NCI-H2171 treated with DMSO at 0.1 percent for 48 hours (cell line): ENCODE measurements at regions not wholly inside any gene's neighbourhood (a gene's known extent, or its start where the extent isn't known, plus 50 kb on each side); places are given as distances from the start of the nearest gene placed in this dataset.
"Not testable (repeated sequence)": the region's sequence is repeated elsewhere in the genome, so short reads cannot be mapped to it uniquely, and the experiment has no call there.

Experiments used
- DNase-seq: peaks from one replicate; lab custom pipeline; 2025; lab: John Stamatoyannopoulos, UW

DNA sequence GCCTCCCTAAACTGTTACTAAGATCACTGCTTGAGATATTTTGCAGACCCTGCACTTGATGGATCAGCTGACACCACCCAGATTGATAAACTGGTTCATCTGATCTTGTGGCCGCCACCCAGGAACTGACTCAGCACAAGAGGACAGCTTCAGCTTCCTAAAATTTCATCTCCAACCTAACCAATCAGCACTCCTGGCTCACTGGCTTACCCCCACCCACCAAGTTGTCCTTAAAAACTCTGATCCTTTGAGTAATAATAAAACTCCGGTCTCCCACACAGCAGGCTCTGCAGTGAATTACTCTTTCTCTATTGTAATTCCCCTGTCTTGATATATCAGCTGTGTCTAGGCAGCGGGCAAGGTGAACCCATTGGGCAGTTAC lies 174.8 kb downstream of the UTP18 start:
- DNase-seq: no peak

GRCh38 chr17:51435641-51436091 lies 175.3 kb downstream of the UTP18 start:
- DNase-seq: peak; percentile 30

DNA sequence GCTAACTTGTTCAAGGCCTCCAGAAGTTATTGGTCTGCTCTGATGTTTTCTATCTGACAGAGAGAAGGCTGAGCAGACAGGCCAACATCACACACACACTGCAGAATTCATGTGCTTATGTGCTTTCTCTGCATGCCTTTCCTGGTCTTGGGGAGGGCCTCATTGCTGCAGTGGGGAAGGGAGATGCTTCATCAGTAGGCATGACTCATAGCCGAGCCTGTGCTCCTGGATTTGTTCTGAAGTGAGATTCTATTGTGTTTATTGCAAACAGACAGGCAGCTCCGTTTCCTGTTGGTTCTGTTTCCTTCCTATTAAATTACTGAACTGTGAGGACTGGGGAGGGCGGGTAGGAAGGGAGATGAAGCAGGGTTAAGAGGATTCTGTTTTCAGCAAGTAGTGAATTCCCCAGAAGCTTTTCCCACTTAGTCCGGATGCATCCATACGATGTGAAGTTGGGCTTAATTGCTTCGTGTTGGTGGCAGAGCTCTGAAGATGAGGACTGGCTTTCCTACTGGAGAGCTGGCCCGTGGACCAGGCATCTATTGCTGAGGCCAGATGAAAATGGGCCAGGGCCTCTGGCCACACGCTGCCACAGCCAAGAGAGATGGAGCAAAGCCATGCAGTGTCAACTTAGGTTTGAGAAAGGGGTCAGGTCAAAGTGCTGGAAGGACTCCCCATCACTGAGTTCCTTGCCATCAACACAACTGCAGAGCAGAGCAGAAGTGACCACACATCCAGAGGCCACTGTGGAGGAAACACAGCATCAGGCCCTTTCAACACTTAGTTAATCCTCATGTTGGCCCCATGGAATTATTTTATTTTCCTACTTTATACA lies 179.3 kb downstream of the UTP18 start:
- no peak for DNase-seq

- no peak for DNase-seq
These were observed 181.1 kb downstream of the UTP18 start for GRCh38 chr17:51441431-51441830.

GRCh38 chr17:51442088-51442865 lies 181.9 kb downstream of the UTP18 start:
- DNase-seq: no peak

DNA sequence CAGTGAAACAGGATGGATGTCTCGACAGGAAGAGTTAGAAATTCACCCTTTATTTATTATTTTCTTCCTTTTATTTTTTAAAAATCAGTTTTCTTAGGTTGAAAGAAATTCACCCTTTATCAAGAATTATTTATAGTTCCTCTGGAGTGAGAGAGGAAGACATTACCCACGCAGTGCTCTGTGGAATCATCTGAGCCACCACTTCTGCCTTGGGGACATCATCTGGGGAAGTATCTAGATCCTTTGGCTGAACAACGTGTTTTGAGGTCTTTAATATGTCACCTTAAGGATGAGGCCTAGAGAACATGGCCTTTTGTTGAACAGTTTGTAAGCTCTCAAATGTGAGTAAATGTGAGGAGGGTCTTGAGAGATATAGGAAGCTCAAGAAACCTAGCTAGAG lies 183.3 kb downstream of the UTP18 start:
- no peak for DNase-seq

- DNase-seq: no peak
These were observed 185.6 kb downstream of the UTP18 start for GRCh38 chr17:51445946-51446345.

GRCh38 chr17:51454456-51454978 lies 194.2 kb downstream of the UTP18 start:
- DNase-seq: no peak

- DNase-seq: no peak
These were observed 194.9 kb downstream of the UTP18 start for GRCh38 chr17:51455211-51455610.

DNA sequence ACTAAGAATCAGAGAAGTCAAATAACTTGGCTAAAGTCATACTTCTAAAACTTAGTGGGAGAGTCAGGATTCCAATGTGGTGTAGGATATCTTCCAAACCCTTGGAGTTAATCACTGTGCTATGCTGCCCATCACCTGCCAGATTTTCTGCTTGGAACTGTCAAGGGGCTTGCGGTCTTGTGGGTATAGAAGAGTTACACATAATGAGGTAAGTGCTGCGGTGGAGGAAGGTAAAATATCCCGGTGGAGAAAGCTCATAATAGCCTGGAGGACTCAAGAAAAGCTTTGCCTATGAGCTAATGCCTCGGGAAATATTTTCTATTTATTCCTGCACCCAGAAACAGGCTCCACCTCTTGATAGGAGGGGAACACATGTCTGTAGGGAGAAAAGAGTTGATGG lies 195.6 kb downstream of the UTP18 start:
- DNase-seq: no peak

- no peak for DNase-seq
These were observed 196.6 kb downstream of the UTP18 start for GRCh38 chr17:51456942-51457341.

DNA sequence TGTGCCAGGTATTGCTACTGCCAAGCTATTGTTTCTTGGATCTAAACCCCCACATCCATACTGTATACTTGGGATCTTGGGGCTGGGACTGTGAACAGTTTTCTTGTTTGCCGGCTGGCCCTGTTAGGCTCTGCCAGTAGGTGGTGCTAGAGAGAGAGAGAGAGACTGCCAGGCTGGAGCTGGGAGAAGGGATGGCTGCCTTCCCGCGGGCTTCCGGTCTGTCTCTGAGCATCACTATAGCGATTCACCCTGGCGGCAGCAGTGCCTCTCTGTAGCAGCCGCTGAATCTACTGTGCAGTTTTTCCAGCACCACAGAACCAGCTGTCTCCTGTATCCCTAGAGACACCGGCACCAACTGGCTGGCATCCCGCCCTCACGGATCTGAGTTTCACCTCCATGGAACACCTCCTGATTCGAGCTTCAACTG lies 201.2 kb downstream of the UTP18 start:
- DNase-seq: peak; percentile 92

GRCh38 chr17:51463353-51463752 lies 203.0 kb downstream of the UTP18 start:
- DNase-seq: no peak

DNA sequence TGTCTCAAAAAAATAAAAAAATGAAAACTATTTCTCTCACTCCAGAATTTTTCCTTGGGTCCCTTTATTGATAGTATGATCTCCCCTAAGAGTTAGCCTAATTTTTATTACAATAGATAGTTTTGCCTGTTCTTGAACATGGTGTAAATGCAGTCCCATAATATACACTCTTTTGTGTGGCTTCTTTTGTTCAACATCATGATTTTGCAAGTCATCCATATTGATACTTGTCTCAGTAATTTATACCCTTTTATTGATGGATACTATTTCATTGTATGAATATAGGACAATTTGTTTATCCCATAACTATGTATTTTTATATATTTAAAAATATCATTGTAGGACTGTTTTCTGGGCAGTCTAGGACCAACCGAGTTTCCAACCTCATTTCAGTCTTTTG lies 207.0 kb downstream of the UTP18 start:
- no peak for DNase-seq

GRCh38 chr17:51472670-51473205 lies 212.4 kb downstream of the UTP18 start:
- no peak for DNase-seq

- no peak for DNase-seq
These were observed 214.4 kb downstream of the UTP18 start for GRCh38 chr17:51474764-51475163.

GRCh38 chr17:51475730-51476129 lies 215.4 kb downstream of the UTP18 start:
- no peak for DNase-seq

GRCh38 chr17:51479303-51479702 lies 219.0 kb downstream of the UTP18 start:
- no peak for DNase-seq

- no peak for DNase-seq
These were observed 221.0 kb downstream of the UTP18 start for GRCh38 chr17:51481370-51481769.

DNA sequence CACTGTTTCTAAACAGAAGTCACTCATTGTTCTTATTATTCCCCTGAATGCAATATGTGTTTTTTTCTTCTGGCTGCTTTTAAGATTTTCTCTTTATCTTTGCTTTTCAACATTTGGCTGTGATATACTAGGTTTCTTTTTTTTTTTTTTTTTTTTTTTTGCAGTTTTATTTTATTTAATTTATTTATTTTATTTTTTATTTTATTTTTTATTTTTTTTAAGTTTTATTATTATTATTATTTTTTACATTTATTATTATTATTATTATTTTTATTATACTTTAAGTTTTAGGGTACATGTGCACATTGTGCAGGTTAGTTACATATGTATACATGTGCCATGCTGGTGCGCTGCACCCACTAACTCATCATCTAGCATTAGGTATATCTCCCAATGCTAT lies 221.9 kb downstream of the UTP18 start:
- DNase-seq: not testable (repeated sequence)

GRCh38 chr17:51486091-51486490 lies 225.7 kb downstream of the UTP18 start:
- no peak for DNase-seq

- no peak for DNase-seq
These were observed 226.7 kb downstream of the UTP18 start for GRCh38 chr17:51486885-51487520.
